ENCODE measurements at regions not wholly inside any gene's neighbourhood (a gene's known extent, or its start where the extent isn't known, plus 50 kb on each side); places are given as distances from the start of the nearest gene placed in this dataset.

DNA sequence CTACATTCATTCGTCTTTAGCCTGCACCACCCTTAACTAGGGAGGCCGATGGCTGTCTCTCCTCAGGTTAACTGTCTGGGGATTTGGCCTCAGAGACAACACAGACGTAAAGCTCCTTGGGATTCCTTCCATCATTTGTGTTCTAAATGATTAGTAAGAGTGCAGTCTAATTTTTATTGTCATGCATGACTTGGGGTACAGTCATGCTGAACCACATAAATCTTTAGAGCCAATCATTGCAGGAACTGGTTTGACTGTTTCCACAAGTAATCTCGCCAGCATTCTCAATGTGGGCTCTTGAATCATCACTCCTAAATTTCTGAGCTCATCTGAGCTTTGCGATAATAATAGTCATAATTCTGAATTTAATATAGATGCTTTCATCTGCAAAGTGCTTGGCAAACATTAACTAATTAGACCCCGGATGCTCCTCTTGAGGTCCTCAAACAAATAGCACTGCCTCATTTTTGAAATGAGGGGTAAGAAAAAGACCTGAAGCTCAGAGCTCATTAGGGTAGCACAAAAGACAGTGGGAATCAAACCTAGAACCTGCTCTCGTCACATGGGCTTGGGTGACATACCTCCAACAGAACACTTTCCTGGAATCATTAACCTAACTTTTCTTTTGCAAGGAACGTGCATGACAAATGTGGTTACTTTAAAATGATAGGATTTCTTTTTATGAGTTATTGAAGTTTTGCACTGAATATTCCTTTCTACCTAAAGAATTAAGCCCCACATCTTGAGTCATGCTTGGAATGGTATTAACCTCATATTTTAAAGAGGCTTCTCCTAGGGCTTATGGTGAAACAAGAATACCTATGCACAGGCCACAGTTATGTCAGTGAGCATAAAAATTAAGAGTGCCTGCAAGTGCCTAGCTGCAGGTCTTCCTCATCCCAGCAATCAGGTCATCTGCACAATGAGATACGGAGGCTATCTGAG is 118.9 kb upstream of the NRP1 start:
- DNase-seq: no peak

DNA sequence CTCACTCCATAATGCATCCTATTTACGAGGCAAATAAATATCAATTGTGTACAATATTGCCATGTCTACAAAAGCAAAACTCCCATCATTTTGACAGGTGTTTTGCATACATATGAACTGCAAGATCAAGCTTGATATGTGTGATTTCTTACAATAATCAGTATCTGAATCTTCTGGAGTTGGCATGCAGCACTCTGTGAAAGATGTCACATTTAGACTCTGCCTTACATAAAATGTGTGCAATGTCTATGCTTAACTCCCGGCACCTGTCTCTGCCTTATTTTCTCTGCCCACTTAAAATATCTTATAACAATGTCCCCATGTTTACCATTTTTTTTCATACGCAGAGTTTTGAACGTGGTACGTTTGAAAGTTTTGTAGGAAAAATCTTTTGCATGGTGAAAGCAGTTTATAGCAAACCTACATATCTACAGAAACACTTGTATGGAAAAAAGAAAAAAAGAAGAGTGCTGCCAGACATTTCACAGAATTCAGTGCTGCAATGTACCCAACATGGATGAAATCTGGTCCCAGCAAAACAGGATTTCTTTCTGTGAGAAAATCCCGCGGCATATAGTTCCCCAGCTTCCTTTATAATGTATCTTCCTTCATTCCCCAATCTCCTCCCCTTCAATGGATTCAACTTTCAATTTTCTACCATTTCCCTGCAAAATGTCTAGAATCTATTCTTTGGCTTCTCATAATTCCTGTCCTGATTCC is 114.1 kb upstream of the NRP1 start:
- no peak for DNase-seq

DNA sequence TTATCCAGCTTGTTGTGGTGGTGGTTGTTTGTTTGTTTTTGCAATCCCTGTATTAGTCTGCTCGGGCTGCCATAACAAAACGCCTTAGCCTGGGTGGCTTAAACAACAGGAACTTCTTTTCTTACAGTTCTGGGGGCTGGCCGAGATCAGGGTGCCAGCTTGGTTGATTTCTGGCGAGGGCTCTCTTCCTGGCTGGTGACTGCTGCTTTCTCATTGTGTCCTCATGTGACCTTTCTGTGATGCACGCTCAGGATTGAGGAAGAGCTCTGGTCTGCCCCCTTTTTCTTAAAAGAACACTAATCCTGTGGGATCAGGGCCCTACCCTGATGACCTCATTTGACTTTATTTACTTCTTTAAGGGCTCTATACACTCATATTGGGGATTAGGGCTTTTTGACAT is 107.1 kb upstream of the NRP1 start:
- no peak for DNase-seq

DNA sequence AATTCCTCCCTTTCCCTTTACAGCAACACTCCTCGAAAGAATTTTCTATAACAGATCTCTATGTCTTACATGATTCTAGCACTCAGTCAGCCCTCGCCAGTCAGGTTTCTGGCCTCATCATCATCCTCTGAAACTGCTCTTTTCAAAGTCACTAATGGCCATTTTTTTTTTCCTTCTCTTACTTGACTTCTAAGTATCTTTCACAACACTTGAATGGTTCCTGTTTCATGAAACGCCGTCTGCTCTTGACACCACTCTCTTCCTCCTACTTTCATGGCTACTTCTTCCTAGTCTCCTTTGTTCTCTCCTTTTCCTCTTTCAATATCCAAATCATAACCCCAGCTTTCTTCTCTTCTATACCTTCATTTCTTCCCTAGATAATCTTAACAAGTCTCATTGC is 100.5 kb upstream of the NRP1 start:
- DNase-seq: no peak

DNA sequence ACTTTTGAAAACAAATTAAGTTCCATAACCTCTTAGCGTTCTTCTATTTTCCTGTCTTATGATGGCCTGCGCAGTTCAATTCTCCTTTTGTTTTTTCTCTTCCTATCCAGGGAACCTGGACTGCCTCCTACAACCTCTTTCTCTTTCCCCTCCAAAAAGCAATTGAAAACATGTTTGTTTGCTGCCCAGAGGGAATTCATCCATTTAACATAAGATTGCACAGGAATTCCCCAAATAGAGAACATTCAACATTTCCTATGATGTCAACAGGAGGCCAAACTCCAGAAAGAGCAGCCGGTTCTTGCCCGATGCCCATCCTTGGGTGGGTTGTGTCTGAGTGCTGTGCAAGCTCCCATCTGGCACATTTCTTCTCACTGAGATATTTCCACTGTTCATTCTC is 94.2 kb upstream of the NRP1 start:
- DNase-seq: no peak

DNA sequence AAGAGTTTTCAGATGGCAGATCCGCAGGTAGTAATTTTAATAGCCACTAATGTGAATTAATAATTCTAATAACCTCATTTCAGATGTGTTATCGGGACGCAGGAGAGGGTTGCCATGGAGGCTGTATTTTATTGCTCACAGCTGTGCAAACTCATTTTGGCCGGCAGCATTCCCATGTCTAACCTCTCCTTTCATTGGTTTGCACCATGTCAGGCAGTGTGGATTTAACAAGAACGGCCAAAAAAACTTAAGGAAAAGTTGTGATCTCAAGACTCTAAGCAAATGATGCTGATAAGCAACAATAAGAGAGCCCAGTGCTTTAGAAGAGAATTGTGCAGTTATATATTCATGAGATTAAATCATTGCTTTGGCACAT is 88.7 kb upstream of the NRP1 start:
- DNase-seq: no peak

DNA sequence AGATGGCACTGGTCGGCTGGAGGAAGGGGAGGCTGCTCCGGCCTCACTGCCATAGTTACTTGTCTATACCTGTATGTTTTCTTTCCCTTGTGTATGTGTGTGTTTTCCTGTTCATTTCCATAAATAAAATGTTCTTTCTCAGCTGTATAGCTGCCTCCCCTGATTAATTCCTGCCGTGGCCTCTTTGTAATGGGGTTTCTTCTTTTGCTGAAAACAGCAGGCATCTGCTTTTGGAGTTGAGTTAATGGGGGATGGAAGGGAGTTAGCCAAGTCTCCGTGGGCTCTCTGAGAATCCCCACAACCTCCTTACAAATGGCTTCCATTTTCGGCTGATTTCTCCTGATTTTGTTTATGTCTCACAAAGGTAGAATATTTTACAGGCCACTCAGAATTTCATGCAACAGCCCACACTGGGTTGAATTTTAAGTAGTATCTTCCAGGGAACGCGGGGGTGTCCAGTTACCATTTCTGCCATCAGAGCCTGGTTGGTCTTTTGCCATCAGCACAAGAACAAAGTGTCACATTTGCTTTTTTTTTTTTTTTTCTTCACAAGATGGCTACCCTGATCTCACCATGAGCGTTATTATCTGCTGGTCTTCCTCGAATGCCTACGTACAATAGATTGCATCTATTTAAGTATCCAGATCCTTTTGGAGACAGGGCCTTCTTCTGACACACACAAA is 88.1 kb upstream of the NRP1 start:
- DNase-seq: no peak

DNA sequence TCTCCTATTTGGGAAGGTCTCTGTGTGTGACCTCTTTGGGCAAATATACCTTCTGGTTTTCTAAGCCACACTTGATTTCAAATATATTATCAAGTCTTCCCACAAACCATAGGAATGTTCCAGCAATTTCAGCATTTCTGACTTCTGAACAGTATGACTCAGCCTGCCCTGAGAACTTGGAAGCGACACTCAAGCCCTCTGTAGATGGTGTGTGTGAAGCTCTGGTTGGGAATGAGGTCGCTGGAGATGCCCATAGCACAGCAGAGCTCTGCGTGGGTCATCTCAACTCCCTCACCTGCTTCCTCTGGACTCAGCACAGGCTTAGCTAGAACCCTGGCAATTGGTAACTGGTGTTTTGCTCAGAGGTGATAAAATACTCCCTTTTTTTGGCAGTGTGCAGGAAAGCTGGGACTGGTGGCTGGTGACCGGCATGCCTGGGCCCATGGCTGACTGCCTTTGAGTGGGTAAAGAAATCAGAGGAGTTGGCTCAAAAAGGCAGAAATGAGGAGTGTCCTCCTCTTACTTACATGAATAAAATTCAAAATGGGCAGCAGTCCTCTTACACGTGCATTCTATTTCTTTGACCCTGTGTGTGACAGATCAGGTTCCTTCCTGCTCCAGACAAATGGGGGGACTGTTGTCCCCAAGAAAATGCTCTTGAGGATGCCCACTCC is 87.5 kb upstream of the NRP1 start:
- DNase-seq: no peak

DNA sequence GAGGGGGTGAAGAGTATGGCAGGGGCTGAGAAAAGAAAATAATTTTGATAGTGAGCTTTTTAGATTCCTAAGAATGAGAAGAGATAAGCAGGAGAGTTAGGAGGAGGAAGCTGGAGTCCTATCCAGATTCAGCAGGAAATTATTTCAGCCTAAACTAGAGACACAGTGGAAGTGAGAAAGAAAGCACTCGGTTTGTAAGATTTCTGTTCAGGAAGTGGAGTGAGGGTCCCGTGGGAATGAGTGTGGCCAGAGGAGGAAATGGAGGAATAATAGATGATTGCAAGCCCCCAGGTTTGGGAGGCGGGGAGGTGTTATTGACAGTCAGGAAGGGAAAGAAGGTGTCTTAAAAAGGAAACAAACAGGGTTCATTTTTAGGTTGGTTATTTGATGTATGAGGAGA is 84.8 kb upstream of the NRP1 start:
- DNase-seq: no peak

DNA sequence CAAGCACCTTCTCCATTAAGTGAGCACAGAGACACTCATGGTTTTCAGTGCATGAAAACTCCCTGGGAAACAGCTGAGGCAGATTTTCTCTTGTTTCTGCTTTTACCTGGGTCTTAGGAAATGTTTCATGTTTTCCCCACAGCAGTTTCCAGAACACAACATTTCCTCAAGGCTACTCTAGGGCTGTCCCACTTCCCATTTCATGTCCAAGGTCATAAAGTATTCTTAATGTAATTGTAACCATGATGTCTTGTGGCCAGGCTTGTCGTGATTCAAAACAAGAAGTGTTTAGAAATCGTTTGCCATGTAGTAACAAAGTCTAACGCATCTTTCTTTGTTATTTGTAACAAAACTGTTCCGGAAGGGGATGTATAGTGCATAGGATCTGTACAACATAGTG is 83.8 kb upstream of the NRP1 start:
- DNase-seq: no peak

DNA sequence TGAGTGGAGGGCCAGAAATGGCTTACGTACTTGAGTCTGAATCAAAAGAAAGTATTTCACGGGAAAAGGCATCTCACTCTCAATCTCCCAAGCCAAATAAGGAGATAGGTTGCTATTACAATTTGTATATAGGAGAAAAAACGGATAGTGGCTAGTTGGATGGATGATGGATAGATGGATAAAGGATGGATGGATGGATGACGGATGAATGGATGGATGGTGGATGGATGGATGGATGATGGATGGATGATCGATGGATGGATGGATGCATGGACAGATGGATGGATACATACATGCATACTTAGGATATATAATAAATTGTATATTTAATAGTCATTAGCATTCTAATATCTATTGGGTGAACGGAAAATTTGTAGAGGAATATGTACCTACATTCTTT is 82.2 kb upstream of the NRP1 start:
- DNase-seq: no peak

DNA sequence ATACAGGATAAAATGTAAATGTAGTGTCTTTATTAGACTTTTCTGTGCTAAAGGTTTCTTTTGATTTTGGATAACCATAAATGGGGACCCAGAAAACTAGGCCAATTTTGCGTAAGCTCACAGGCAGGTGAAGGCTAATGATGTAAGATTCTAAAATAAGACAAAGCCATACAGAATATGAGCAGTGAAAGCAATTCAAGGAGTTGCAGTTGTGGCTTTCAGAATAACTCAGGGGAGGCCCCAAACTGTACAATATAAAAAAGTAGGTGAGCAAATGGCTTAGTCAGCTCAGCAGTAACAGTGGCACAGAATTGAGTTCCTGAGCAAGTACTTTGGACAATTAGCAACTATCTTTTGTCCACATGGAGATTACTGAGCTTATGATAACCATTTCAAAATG is 81.7 kb upstream of the NRP1 start:
- DNase-seq: no peak

DNA sequence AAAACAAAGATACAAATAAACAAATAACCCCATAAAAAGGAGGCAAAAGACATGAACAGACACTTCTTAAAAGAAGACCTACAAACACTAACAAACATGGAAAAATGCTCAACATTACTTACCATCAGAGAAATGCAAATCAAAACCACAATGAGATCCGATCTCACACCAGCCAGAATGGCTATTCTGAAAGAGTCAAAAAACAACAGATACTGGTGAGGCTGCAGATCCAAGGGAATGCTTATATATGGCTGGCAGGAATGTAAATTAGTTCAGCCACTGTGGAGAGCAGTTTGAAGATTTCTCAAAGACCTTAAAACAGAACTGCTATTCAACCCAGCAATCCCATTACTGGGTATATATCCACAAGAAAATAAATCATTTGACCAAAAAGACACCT is 80.4 kb upstream of the NRP1 start:
- DNase-seq: no peak

DNA sequence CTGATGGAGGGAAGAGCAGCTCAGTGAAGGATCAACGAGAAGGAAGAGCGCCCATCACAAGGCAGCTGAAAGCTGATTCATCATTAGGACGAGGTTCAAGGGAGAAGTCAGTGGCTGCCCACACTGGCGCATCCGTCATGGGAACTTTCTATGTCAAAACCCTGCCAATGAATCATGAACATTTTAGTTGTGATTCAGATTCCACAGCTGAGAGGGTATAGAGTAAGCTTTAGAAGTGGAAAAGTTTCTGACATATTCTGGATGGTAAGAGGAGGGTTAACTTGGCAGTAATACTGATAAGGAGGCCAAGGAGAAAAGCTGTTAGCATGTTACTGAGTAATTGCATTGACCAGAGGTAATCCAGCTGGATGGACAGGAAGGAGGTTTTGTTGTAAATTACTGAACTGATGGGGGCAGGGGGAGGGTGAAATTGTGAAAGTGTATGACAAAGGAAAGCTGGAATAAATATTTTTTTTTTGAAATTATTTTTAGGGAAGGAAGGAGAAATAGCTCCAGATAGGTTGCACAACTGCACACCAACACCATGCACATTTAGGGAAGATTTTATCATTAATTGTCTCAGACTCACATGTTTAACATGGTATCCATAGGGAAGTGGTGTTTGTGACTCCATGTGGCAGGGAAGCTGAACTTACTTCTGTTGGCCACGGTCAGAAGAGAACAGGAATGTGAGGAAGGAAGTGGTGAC is 78.3 kb upstream of the NRP1 start:
- no peak for DNase-seq

DNA sequence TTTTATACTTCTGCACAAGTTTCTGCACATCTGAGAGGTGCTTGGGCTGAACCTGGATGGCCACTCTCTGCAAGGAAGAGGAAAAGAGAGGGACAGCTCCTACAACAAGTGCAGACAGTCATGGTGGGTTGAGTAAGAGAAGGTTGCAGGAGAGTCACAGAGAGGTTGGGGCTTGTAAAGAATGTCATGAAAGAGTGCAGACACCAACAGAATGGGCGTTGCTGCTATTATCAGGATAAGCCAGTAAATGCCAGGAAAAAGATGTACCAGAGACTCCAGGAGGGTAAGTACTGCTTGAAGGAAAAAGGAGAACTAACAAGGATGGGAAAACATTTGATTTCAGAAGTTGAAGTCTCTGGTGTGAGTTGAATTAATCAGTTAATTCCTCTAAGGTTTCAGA is 77.8 kb upstream of the NRP1 start:
- DNase-seq: no peak

DNA sequence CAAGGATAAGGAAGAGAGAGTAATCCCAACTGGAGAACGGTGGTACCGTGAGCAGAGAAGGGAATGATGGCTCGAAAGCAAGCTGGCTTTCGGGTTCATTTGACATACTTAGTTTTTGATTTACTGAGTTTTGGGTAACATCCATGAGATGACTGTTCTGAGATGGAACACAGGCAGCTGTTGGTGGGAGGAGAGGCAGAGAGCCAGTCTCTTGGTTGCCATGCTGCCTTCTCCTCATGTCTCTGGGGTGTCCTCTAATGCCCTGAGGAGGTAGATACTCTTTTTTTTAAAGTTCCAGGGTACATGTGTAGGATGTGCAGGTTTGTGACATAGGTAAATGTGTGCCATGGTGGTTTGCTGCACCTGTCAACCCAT is 76.4 kb upstream of the NRP1 start:
- DNase-seq: no peak

DNA sequence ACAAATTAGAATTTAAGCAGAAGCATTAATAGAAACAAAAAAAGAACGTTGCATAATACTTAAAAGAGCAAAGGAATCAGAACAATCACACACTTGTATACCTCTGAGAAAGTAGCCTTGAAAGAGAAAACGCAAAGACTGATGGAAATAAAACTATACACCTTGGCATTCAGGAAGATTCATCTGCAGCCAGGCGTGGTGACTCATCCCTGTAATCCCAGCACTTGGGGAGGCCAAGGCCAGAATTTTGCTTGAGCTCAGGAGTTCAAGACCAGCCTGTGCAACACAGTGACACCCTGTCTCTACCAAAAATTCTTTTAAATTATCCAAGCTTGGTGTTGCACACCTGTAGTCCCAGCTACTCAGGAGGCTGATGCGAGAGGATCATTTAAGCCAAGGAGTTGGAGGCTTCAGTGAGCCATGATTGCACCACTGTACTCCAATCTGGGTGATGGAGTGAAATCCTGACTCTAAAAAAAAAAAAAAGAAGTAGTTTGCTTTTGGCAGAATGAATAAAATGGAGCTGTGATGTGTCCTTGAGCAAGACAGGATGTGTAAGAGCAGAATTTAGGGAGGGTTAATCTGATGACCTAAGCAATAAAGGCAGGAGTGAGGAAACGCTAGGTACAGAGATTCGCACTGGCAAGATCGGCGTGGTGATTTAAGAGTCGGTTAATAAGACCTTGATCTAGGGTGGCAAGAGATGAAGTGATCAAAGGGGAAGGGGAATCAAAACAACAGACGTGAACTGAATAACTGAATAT is 75.8 kb upstream of the NRP1 start:
- no peak for DNase-seq

DNA sequence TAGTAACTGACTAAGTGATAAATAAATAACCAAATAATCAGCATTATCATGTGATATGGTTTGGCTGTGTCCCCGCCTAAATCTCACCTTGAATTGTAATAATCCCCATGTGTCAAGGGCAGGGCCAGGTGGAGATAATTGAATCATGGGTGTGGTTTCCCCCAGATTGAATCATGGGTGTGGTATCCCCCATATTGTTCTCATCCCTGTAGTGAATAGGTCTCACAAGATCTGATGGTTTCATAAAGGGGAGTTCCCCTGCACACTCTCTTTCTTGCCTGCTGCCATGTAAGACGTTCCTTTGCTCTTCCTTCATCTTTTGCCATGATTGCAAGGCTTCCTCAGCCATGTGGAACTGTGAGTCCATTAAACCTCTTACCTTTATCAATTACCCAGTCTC is 72.1 kb upstream of the NRP1 start:
- no peak for DNase-seq

DNA sequence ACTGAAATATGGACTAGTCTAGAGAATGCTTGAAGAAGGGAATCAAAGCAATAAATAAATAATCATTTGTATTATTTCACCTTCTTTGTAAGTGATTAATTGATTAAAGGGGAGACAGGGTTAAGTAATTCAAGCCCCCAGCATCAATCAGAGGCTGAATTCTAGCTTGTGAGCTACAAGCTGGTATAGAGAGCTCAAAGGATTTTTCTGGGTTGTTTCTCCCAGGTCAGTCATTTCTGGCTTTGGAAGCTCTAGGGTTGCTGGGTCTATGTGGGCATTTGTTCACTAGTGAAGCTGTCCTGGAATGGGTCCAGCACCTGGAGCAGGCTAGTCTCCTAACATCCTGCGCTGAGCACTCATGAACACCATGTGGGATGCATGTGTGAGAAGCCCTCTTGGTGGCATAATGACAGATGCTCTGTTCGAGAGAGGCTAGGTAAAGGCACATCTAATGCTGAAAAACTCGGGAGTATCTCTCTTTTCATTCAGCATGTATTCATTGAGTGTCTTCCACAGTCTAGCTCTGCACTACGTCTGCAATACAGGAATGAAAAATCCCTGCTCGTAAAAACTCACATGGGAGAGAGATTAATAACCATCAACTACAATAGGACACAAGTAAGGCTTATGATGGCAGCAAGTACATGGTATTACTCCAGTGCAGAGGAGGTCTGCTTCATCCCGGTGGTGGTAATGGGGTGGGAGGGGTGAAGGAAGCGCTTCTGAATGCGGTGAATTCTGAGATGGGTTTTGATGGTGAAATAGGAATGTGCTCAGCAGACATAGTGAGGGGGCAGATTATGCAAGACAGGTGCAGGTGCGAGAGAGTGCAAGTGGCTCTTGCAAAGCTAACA is 68.0 kb upstream of the NRP1 start:
- no peak for DNase-seq

DNA sequence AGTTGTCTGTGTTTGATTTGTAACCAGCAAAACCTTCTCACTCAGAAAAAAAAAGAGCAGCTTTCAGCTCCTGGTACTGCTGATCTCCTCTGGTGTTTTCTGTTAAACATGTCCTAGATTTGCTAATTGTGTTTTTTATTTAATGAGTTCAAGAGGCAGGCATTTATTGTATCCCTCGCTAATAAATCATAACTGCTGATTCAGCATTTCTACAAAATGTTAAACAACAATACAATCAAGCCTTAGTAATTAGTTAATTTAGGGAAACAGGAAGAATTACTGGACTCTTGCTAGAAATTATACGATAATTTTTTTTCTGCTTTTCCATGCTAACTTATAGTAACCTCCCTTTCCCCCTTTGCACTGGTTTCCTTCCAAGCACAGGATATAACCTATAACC is 66.8 kb upstream of the NRP1 start:
- DNase-seq: no peak

DNA sequence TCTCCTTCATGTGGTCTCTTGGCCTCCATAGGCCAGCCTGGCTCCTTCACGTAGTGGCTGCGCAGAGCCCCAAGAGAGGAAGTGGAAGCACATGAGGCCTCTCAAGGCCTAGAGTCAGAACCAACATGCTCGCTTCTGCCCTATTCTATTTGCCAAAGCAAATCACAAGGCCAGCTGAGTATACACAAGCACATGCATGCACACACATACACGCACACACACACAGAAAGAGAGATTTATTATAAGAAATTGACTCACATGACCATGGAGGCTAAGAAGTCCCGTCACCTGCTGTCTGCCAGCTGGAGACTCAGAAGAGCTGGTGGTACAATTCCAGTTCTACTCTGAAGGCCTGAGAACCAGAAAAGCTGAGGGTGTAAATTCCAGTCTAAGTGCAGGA is 64.3 kb upstream of the NRP1 start:
- no peak for DNase-seq

All from stimulated activated naive CD4-positive, alpha-beta T cell (primary cell).